Gastroesophageal sphincter (tissue), 3 donors: ENCODE measurements at regions not wholly inside any gene's neighbourhood (a gene's known extent, or its start where the extent isn't known, plus 50 kb on each side); places are given as distances from the start of the nearest gene placed in this dataset.

Source experiments
- POLR2A ChIP-seq, 2 donors: fragments of 450-650 bp; IDR thresholded peaks; one replicate each; pipeline ENCODE4 v1.6.1; 2017; ENCODE audit warnings: antibody characterized with exemption in 2 of 2, mild to moderate bottlenecking in 2 of 2, moderate library complexity in 1 of 2
- POLR2AphosphoS5 ChIP-seq: sonication (generic); formaldehyde crosslinking; IDR thresholded peaks from one replicate; pipeline ENCODE4 v1.6.1; 2017; ENCODE audit warnings: antibody characterized with exemption
- TF ChIP-seq, protein P1 (sequence below), 4 experiments: fragments of 200-600 bp in 2 of 4; fragments of 450-650 bp in 2 of 4; sonication (generic) in 1 of 4; IDR thresholded peaks; one replicate each; pipeline ENCODE4 v1.5.1; 2017 to 2019; ENCODE audit warnings: antibody characterized with exemption in 4 of 4, mild to moderate bottlenecking in 2 of 4, moderate library complexity in 2 of 4

DNA sequence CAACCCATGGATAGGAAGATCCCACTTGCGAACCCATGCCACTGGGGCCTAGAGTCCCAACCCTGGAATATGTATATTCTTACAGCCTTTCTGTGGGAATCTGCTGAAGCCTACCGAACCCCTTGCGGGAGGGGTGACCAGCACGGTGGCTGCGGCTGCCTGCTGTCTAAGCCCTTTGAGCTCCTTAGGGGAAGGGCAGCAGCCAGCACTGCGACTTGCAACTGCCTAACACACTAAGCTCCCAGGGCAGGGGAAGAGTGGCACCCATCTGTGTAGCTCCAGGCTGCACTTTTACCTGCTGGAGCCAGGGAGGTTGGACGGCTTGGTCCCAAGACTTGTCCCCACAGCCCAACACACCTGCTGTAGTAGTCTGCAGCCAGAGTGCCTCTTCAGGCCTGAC, 1968.7 kb upstream of the FLRT2 start:
- no peak for TF ChIP-seq POLR2A (IDR thresholded peaks at IDR 0.05)
- TF ChIP-seq, protein P1, sequence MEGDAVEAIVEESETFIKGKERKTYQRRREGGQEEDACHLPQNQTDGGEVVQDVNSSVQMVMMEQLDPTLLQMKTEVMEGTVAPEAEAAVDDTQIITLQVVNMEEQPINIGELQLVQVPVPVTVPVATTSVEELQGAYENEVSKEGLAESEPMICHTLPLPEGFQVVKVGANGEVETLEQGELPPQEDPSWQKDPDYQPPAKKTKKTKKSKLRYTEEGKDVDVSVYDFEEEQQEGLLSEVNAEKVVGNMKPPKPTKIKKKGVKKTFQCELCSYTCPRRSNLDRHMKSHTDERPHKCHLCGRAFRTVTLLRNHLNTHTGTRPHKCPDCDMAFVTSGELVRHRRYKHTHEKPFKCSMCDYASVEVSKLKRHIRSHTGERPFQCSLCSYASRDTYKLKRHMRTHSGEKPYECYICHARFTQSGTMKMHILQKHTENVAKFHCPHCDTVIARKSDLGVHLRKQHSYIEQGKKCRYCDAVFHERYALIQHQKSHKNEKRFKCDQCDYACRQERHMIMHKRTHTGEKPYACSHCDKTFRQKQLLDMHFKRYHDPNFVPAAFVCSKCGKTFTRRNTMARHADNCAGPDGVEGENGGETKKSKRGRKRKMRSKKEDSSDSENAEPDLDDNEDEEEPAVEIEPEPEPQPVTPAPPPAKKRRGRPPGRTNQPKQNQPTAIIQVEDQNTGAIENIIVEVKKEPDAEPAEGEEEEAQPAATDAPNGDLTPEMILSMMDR (IDR thresholded peaks at IDR 0.05): no peak
- TF ChIP-seq POLR2AphosphoS5: no peak
